Suprapubic skin (tissue), 4 donors: ENCODE measurements at regions not wholly inside any gene's neighbourhood (a gene's known extent, or its start where the extent isn't known, plus 50 kb on each side); places are given as distances from the start of the nearest gene placed in this dataset.

Experiments
- DNase-seq, 2 donors: peaks; one replicate each; pipeline ENCODE4 v3.0.0-alpha.2; 2019; ENCODE audit warnings: low spot score in 2 of 2
- H3K27ac ChIP-seq: fragments of 200-600 bp; sonication (generic); one replicate; pipeline ENCODE4 v1.5.1; 2019
- H3K27me3 ChIP-seq: fragments of 200-600 bp; sonication (generic); one replicate; pipeline ENCODE4 v1.5.1; 2019
- H3K36me3 ChIP-seq: fragments of 200-600 bp; sonication (generic); one replicate; pipeline ENCODE4 v1.5.1; 2019
- H3K4me1 ChIP-seq: fragments of 200-600 bp; sonication (generic); one replicate; pipeline ENCODE4 v1.5.1; 2019
- H3K4me3 ChIP-seq: fragments of 200-600 bp; sonication (generic); one replicate; pipeline ENCODE4 v1.5.1; 2019; ENCODE audit warnings: mild to moderate bottlenecking
- H3K9me3 ChIP-seq: fragments of 200-600 bp; sonication (generic); one replicate; pipeline ENCODE4 v1.5.1; 2019
- CTCF ChIP-seq, 2 donors: fragments of 200-600 bp in 1 of 2; fragments of 450-650 bp in 1 of 2; sonication (generic) in 1 of 2; IDR thresholded peaks; one replicate each; pipeline ENCODE4 v1.5.1; 2016 to 2019; ENCODE audit warnings: antibody characterized with exemption in 2 of 2, mild to moderate bottlenecking in 1 of 2, moderate library complexity in 1 of 2
- EP300 ChIP-seq: sonication (generic); formaldehyde crosslinking; IDR thresholded peaks from one replicate; pipeline ENCODE4 v1.6.1; 2017; ENCODE audit warnings: antibody characterized with exemption
- POLR2A ChIP-seq, 2 donors: fragments of 450-650 bp; IDR thresholded peaks; one replicate each; pipeline ENCODE4 v1.6.1; 2017; ENCODE audit warnings: antibody characterized with exemption in 2 of 2, mild to moderate bottlenecking in 2 of 2, moderate library complexity in 2 of 2
- POLR2AphosphoS5 ChIP-seq, 3 donors: sonication (generic); formaldehyde crosslinking; IDR thresholded peaks; one replicate each; pipeline ENCODE4 v1.6.1; 2017; ENCODE audit warnings: antibody characterized with exemption in 3 of 3
- WGBS: methylation state at CpG from one replicate; pipeline ENCODE4 v1.1.5; 2018; 5-methylcytosine and 5-hydroxymethylcytosine counted together

- no peak for TF ChIP-seq POLR2A (IDR thresholded peaks at IDR 0.05)
- no peak for TF ChIP-seq POLR2AphosphoS5 (IDR thresholded peaks at IDR 0.05)
- no peak for TF ChIP-seq CTCF (IDR thresholded peaks at IDR 0.05)
- no peak for TF ChIP-seq EP300
- Histone ChIP-seq H3K9me3 (peaks cover 8% of the 10 kb centered on the region), H3K4me3 (no peak overlapping the region), H3K27me3 (no peaks in the 10 kb centered on the region), H3K36me3 (no peaks in the 10 kb centered on the region), H3K4me1 (no peaks in the 10 kb centered on the region), H3K27ac (no peak overlapping the region)
- DNase-seq: no peak
Measured at GRCh38 chr2:57278451-57278850, 768.2 kb upstream of the VRK2 start.

GRCh38 chr2:57291209-57291608 lies 755.4 kb upstream of the VRK2 start:
- TF ChIP-seq POLR2A (IDR thresholded peaks at IDR 0.05): no peak

GRCh38 chr2:57296795-57297517 lies 749.6 kb upstream of the VRK2 start:
- TF ChIP-seq EP300: no peak
- TF ChIP-seq POLR2A (IDR thresholded peaks at IDR 0.05): no peak
- TF ChIP-seq POLR2AphosphoS5 (IDR thresholded peaks at IDR 0.05): no peak
- no peak for TF ChIP-seq CTCF (IDR thresholded peaks at IDR 0.05)
- H3K27me3 ChIP-seq: no peaks in the 10 kb centered on the region
- no peak overlapping the region for H3K4me3 ChIP-seq
- no peaks in the 10 kb centered on the region for H3K9me3 ChIP-seq
- 97% methylated on average over 2 of the region's 2 CpGs for WGBS
- no peak for DNase-seq
- H3K27ac ChIP-seq: no peak overlapping the region
- no peaks in the 10 kb centered on the region for H3K36me3 ChIP-seq
- no peaks in the 10 kb centered on the region for H3K4me1 ChIP-seq

More at GRCh38 chr2:57291209-57291608, 755.4 kb upstream of the VRK2 start:
- H3K36me3 ChIP-seq: no peaks in the 10 kb centered on the region
- H3K4me1 ChIP-seq: no peaks in the 10 kb centered on the region
- no peak overlapping the region for H3K4me3 ChIP-seq
- 69% methylated on average over 2 of the region's 2 CpGs for WGBS
- H3K27ac ChIP-seq: no peak overlapping the region
- no peak for DNase-seq
- H3K27me3 ChIP-seq: no peaks in the 10 kb centered on the region
- H3K9me3 ChIP-seq: no peaks in the 10 kb centered on the region

GRCh38 chr2:57313678-57314077 lies 732.9 kb upstream of the VRK2 start:
- H3K4me3 ChIP-seq: no peak overlapping the region
- 91% methylated on average over 2 of the region's 2 CpGs for WGBS
- H3K9me3 ChIP-seq: no peaks in the 10 kb centered on the region
- no peaks in the 10 kb centered on the region for H3K4me1 ChIP-seq
- TF ChIP-seq POLR2AphosphoS5 (IDR thresholded peaks at IDR 0.05) (no peak), CTCF (IDR thresholded peaks at IDR 0.05) (no peak), POLR2A (IDR thresholded peaks at IDR 0.05) (no peak), EP300 (no peak)
- no peak overlapping the region for H3K27ac ChIP-seq
- H3K27me3 ChIP-seq: no peaks in the 10 kb centered on the region
- H3K36me3 ChIP-seq: no peaks in the 10 kb centered on the region
- DNase-seq: no peak

- Histone ChIP-seq H3K4me1 (no peaks in the 10 kb centered on the region), H3K9me3 (no peaks in the 10 kb centered on the region), H3K27ac (no peak overlapping the region), H3K27me3 (no peaks in the 10 kb centered on the region), H3K4me3 (no peak overlapping the region), H3K36me3 (no peaks in the 10 kb centered on the region)
- no peak for DNase-seq
- TF ChIP-seq CTCF (IDR thresholded peaks at IDR 0.05) (no peak), POLR2AphosphoS5 (IDR thresholded peaks at IDR 0.05) (no peak), EP300 (no peak), POLR2A (IDR thresholded peaks at IDR 0.05) (no peak)
Measured at GRCh38 chr2:57314682-57315081, 731.9 kb upstream of the VRK2 start.

GRCh38 chr2:57330447-57330846 lies 716.2 kb upstream of the VRK2 start:
- H3K4me1 ChIP-seq: no peaks in the 10 kb centered on the region

More at GRCh38 chr2:57330447-57330846, 716.2 kb upstream of the VRK2 start:
- Histone ChIP-seq H3K4me3 (no peak overlapping the region), H3K36me3 (no peaks in the 10 kb centered on the region), H3K27me3 (no peaks in the 10 kb centered on the region), H3K27ac (no peak overlapping the region), H3K9me3 (no peaks in the 10 kb centered on the region)
- TF ChIP-seq EP300 (no peak), CTCF (IDR thresholded peaks at IDR 0.05) (no peak), POLR2A (IDR thresholded peaks at IDR 0.05) (no peak), POLR2AphosphoS5 (IDR thresholded peaks at IDR 0.05) (no peak)
- 36% methylated on average over 2 of the region's 2 CpGs for WGBS
- DNase-seq: no peak
